ENCODE measurements at regions not wholly inside any gene's neighbourhood (a gene's known extent, or its start where the extent isn't known, plus 50 kb on each side); places are given as distances from the start of the nearest gene placed in this dataset.
"Not testable (repeated sequence)": the region's sequence is repeated elsewhere in the genome, so short reads cannot be mapped to it uniquely, and the experiment has no call there.

DNA sequence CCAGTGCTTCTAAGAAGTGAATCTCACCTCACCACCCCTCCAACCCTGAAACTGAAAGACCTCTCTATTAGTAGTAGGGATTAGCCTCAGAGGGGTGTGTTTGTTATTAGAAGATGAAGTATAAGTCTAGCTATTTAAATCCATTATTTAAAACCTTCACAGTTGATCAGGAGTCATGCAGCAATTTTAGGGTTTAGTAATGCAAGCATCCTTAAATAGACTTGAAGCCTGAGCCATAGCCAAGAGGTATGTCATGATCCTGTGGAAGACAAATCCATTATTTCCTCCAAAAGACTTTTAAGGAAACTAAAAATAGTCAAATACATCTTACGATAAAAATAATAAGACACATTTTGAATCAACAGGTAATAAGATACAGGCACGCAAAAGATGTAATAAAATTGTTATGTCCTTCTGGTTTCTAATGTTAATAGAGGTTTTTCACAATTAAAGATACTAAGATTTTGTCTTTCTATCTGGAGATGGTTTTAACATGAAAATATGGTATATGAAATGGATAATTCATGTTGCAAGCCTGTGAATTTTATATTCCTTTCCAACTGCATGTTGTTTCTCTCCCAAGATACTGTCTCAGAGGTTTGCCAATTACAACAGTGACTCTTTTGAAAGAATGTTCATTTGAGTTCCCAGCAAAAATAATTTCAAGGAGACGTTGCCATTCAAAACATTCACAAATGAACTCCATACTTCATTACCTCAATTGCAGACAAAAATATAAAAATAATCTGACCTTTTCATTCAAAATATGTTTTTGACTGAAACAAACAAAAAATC lies 68.0 kb downstream of the LUZP4 start:
- no peak for DNase-seq

GRCh38 chrX:115359508-115359907 lies 70.0 kb downstream of the LUZP4 start:
- DNase-seq = not testable (repeated sequence)

- no peak for DNase-seq
Observed at GRCh38 chrX:115360220-115360781, 70.8 kb downstream of the LUZP4 start.

- no peak for DNase-seq
Observed at GRCh38 chrX:115362334-115363095, 73.0 kb downstream of the LUZP4 start.

DNA sequence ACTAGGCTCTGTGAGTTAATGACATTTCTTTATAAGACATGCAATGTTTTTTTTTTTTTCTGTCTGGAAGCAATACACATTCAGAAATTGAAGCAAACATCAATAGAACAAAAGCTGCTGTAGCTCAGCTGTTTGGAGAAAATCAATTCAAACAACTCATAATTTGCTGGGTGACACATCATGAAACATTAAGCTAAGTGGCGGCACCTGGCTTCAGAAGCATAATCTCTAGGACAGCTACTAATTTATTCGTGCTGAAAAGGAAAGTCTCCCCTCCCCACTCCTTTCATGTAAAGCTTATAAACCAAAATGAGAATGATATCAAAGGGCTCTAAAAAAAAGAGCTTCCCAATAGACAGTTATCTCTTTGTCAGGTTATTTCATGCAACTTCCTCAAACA lies 73.9 kb downstream of the LUZP4 start:
- DNase-seq = peak; percentile 59

GRCh38 chrX:115363897-115364296 lies 74.4 kb downstream of the LUZP4 start:
- no peak for DNase-seq

DNA sequence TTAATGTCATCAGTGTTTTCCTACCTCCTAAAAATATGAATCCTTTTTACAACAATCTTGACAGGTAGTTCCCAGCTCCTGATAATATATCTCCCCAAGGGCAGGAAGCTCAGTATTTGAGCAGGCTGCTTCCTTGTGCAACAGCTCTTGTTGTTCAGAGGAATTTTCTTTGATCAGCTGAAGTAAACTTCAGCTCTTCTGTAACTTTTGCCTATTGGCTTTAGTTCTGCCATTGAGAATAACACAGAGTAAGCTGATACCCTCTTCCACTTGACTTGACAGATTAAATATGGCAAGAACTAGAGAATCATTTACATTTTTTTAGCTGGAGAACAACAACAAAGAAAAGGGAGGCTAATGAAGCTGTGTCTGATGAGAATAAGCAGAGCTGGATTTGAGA lies 75.2 kb downstream of the LUZP4 start:
- DNase-seq = no peak

- no peak for DNase-seq
Observed at GRCh38 chrX:115366535-115366934, 77.0 kb downstream of the LUZP4 start.

DNA sequence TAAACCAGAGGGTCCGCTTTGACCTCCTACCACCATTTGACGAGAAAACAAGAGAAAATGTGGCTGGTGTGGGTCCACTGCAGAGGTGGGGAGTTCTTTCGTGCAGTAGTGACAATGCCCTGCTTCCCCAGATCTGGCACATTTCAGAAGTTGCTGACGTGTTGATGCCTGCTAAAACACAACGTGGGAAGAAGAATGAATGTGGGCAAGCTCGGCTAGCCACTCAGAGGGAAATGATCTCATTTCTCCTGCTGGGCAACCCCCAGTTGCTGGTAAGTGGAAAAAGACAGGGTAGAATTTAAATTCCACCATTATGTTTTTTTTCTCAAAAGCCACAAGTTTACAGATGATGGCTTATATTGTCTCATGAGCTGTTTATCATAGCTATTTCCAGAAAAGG lies 77.9 kb downstream of the LUZP4 start:
- no peak for DNase-seq

GRCh38 chrX:115367951-115368350 lies 78.4 kb downstream of the LUZP4 start:
- no peak for DNase-seq

DNA sequence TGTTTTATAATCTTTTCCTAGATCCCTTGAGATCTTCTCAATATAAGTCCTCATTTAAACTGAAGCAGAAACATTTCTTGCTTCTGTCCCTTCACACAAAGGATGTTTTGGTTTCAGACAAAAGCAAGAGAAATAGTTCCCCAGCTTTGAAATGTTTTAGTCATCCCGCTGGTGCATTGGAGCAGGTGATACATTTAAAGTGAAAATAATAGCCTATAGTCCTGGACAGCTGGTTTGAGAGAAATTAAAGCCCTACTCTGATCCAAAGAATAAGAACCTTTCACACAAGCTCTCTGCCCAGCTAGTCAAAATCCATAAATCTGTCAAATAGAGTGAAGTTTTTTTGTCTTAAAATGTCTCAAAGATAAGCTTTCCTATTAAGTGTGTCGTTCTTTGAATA lies 79.4 kb downstream of the LUZP4 start:
- peak; percentile 7 for DNase-seq

DNA sequence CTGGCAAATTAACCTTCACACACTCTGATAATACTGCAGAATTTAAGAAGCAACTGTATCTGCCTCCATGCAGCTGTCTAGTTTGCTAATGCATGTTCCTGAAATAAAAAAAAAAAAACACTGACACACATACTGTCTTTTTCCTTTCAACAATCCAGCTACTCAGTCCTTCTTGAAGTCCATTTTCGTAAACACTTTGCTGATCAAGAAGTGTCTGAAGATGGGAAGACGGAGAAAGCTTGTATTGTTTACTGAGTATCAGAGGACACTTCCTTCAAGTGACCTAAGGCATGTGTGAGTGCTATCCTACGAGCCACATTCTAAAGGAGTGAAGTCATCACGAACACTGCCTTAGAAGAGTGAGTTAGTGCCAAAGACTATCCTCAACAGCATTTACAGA lies 82.6 kb downstream of the LUZP4 start:
- DNase-seq = no peak

DNA sequence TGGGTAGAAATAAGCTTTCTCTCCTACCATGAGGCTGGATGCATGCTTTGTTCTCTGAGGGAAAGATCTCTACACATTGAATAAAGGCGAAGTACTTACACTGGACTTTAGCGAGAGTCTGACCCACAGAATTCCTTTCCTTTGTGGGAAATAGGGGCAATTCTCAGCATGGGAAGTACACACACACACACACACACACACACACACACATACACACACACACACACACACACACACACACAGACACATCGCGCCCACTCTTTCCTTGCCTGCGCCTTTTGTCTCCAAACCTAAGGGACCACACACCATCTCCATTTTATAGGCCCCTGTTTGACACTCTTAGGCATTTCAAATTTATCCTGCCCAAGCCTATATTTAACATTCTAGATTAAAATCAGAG lies 83.8 kb downstream of the LUZP4 start:
- no peak for DNase-seq

- no peak for DNase-seq
Observed at GRCh38 chrX:115378471-115378870, 89.0 kb downstream of the LUZP4 start.

GRCh38 chrX:115387327-115387726 lies 97.8 kb downstream of the LUZP4 start:
- no peak for DNase-seq

GRCh38 chrX:115388879-115389278 lies 99.4 kb downstream of the LUZP4 start:
- DNase-seq = no peak

GRCh38 chrX:115390078-115390477 lies 100.6 kb downstream of the LUZP4 start:
- no peak for DNase-seq

- DNase-seq = no peak
Observed at GRCh38 chrX:115392031-115392430, 102.5 kb downstream of the LUZP4 start.

- DNase-seq = no peak
Observed at GRCh38 chrX:115392871-115393270, 103.4 kb downstream of the LUZP4 start.

DNA sequence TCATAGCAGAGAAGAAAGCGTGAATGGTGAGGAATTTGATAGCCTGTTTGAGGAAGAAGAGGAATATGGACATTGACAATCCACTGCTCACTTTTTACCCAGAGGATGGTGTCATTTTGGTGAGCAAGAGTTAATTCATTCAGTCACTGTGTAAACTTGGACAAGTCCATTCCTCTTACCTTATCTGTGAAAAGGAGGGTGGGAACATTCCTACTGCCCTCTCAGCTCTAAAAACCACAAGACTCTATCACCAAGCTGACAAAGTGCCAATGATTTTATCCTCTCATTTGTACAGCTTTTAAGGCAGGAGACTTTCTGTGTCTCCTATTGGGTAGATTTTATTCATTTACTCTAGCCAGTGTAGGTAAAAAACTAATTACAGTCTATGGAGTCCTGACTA lies 103.8 kb downstream of the LUZP4 start:
- no peak for DNase-seq

DNA sequence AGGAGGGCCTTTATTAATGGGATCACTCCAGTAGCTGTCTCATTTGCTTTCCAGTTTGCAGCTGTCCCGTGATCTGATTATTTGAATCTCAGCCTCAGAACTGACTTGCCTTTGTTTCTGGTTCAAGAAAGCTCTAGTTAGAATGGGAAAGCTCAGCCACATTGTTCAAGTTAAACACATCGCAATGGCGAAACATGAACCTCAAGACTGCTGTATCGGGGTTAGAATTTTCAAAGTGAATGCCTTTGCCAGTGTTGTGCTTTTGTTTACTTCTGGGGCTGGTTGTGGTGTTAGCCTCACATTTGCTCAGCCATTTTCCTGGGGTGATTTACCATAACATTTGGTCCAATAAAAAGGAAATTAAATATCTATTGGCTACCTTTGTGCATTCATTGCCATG lies 105.3 kb downstream of the LUZP4 start:
- not testable (repeated sequence) for DNase-seq

DNA sequence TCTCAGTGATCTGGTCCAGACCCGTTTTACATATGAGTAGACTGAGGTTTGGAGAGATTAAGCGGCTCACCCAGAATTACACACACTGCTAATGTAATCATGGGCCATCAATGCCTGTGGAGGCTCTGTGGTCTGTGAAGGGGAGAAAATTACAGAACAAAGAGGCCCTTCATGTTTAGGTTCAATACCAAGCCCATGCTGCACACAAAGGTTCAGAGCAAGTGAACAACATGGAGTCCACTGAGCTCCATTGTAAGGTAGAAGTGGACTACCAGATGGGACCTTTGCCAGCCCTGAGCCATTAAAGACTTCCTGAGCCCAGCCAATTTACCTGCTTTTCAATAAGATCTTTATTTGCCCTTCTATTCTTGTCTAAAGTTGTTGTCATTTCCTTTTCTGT lies 109.8 kb downstream of the LUZP4 start:
- no peak for DNase-seq

DNA sequence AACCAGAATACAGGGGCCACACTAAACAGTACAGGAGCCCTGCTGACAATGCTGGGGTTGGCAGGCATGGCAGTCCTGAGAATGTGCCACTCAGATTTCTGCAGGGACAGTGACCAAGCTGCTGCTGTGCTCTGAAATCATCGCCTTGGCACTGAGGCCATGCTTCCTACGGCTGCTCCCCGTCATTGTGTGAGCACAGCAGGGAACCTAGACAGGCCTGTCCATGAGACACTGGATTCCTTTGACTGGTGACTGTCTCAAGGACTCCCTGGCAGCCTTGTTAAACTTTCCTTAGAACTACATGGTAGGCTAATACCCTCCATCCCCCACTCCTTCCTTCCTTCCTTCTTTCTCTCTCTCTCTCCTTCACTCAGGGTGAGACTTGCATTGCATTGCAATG lies 111.4 kb downstream of the LUZP4 start:
- DNase-seq = no peak

GRCh38 chrX:115402299-115402698 lies 112.8 kb downstream of the LUZP4 start:
- DNase-seq = no peak
